HG03045 (cell line): ENCODE measurements at regions not wholly inside any gene's neighbourhood (a gene's known extent, or its start where the extent isn't known, plus 50 kb on each side); places are given as distances from the start of the nearest gene placed in this dataset.
"Not testable (repeated sequence)": the region's sequence is repeated elsewhere in the genome, so short reads cannot be mapped to it uniquely, and the experiment has no call there.

Source experiments
- ATAC-seq: cut with Tn5 transposase; IDR thresholded peaks from one replicate; pipeline ENCODE4 v1.9.1; 2021; ENCODE audit warnings: mild to moderate bottlenecking, moderate library complexity; ENCODE audit not compliant: unreplicated experiment

- no peak for ATAC-seq
These were observed 376.2 kb upstream of the RND3 start for GRCh38 chr2:150863691-150864090.

- no peak for ATAC-seq
These were observed 372.8 kb upstream of the RND3 start for GRCh38 chr2:150860301-150860700.

GRCh38 chr2:150859877-150860276 is 372.4 kb upstream of the RND3 start:
- ATAC-seq: no peak

DNA sequence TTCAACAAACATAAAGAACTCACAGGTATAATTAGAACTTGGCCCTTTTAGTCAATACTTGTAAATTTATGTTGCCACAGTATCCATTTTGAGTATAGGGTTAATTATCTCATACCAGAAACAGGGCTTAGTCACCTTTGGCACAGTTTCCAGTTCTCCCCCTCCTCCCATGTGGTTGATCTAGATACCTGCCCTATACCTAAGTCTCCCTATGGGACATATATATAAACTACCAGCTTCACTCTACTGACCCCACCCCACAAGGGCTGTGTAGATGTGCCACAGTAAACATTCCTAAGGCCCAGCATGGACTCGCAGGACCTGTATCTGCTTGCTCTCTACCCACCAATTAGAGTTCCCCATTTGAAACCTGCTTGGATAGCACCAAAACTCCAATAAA is 371.7 kb upstream of the RND3 start:
- no peak for ATAC-seq

- no peak for ATAC-seq
These were observed 370.9 kb upstream of the RND3 start for GRCh38 chr2:150858382-150858781.

DNA sequence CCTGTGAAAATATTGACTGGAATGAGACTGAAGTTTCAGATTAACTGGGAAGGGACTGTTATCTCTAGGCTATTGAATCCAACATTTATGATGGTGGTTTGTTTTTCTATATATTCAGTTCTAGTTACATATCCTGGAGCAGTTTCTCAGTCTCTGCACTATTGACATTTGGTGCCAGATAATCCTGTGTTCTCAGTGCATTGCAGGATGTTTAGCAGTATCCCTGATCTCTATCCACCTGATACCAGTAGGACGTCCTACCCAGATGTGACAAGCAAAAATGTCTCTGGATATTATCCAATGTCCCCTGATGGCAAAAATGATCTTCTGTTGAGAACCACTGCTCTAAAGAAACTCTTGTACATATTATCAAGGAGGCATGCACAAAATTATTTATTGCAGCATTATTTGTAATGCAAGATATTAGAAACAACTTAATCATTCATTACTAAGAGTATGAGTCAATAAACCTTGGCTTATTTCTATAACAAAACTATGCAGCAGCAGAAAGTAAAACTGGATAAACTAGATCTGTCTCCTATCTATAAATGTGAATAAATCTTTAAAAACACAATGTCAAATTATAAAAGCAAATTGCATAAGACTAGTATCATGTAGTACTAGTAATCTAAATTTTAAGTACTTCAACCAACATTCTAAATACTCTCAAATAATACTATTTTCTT is 369.3 kb upstream of the RND3 start:
- ATAC-seq: no peak

DNA sequence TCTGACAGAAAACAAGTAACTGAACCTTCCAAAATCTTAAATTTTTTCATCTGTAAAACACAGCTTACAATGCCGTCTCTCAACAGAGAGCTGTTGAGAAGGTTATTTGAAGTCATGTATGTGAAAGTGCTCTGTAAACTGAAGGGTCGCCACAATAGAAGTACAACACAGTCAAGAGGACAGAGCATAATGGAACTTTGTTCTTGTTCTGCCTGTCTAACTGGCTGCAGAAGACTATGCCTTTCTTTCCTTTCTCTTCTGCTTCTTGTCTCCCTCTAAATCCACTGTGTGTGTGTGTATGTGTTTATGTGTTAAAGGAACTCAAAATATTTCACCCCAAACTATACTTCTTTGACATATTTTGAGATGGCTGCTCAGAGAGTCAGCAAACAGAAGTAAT is 365.8 kb upstream of the RND3 start:
- ATAC-seq: no peak

GRCh38 chr2:150850641-150851040 is 363.2 kb upstream of the RND3 start:
- no peak for ATAC-seq

GRCh38 chr2:150847578-150847977 is 360.1 kb upstream of the RND3 start:
- no peak for ATAC-seq

DNA sequence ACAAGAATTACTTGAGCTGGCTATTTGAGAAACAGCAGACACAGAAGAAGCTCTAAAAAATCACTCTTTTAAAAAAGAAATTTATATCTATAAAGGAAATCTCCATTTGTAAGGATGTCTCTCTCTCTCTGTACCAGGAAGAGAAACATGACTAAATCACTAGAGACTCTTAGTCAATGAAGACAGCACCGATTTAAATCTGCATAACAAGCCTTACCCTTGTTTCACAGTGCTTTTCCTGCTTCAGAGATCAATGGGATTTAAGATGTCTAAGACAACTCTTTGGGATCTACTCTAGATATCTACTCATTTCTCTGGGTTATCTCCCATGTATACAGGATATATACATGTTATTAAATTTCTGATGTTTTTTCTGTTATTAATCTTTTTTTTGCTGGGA is 359.2 kb upstream of the RND3 start:
- no peak for ATAC-seq

- ATAC-seq: no peak
These were observed 345.2 kb upstream of the RND3 start for GRCh38 chr2:150832686-150833085.

GRCh38 chr2:150824118-150824517 is 336.7 kb upstream of the RND3 start:
- no peak for ATAC-seq

DNA sequence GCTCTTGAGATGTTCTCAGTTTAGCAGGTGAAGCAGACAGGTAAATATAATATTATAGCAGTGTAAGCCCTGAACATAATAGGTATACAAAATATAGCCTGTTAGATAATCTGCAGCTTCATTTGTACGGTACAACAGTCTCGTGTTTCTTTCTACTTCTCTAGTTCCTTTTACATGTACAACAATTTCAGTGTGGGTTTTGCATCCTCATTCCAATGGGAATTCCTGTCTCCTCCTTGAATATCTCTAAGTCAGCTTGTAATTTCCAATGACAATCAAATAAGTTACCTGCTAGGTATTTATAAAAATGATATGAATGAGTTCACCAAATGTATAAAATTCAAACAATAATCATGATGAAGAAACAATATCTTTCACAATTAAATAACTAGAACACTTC is 330.0 kb upstream of the RND3 start:
- no peak for ATAC-seq

- no peak for ATAC-seq
These were observed 325.3 kb upstream of the RND3 start for GRCh38 chr2:150812664-150813367.

DNA sequence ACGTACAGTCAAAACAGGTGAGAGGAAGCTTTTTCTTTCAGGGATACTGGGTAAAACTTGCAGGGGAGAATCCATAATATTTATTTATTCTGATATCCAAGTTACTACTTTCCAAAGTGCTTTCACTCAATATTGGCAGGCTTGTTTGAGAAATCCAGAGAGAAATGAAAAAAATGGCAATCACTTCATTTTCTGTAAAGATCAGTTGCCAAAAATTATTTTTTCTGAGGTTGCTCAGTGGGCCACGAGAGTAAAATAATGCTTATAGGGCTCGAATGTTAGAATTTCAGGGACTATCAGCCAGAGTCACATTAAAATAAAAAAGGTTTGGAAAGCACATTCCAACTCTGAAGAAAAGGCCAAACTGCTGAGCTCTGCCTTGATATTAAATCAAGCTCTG is 324.6 kb upstream of the RND3 start:
- no peak for ATAC-seq

GRCh38 chr2:150811259-150811855 is 323.9 kb upstream of the RND3 start:
- no peak for ATAC-seq

DNA sequence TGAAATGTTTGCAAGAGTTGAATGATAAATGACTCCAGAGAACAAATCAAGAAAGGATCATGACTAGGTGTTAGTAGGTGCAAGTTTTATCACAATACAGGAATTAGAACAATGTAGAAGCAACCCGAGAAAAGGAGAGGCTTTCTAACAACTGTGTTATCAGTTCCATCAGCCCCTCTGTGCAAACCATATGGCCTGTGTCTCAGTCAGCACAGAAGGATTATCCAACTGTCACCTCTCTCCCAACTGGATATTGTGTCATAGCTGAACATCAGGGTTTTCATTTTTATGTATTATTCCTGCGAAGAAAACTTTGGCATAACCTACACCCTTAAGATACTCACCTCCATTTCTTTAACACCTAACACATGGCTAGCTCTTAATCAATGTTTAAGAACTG is 321.6 kb upstream of the RND3 start:
- ATAC-seq: no peak

DNA sequence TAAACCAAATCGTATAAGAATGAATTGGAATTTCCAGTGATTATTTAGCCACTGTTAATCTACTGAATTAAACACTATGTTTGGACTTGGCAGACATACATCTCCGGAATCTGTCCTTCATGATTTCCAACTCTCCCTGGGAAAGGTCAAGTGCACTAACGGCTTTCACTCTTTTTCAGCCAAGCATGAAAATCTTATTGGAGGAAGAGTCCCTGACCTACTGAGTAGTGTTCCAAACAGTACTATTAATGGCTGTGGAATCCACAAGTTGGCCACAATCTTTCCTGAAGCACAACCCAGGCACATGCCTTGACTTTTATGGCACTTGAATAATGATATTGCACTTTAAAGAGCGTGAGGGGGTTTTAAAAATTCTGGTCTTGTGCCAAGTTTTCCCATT is 318.9 kb upstream of the RND3 start:
- ATAC-seq: no peak

DNA sequence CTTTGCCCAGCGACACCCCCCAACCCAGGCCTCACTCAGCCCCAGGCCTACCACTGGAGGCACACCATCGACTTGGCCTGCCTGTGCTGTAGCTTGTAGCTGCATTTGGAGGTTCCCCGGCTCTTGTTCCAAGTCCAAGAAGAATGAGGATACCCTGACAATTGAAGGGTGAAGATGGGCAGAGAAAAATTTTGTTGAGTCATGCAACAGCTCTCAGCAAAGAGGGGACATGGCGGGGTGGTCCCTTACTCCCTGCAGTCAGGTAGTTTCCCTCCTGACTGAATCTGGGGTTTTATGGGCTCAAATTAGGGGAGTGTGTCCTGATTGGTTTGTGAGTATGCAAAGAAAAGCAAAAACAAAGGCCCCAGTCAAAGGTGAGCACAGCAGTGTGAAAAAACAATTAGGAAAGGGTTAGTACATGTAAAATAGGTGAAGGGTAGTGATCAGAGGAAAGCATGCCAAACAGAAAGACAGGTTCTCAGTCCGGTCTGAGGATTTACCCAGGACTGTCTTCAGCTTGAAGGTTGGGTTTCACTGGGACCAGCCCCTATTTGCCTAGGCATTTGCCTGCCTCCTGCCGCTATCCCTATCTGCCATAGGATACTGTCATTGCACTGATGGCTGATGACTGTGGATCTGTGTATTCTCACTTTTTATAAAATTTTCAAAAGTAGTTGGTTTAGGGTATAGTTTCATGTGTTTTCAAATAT is 316.4 kb upstream of the RND3 start:
- no peak for ATAC-seq

GRCh38 chr2:150802635-150803034 is 315.2 kb upstream of the RND3 start:
- no peak for ATAC-seq

- not testable (repeated sequence) for ATAC-seq
These were observed 308.8 kb upstream of the RND3 start for GRCh38 chr2:150796236-150796635.
